ENCODE measurements at regions not wholly inside any gene's neighbourhood (a gene's known extent, or its start where the extent isn't known, plus 50 kb on each side); places are given as distances from the start of the nearest gene placed in this dataset.

DNA sequence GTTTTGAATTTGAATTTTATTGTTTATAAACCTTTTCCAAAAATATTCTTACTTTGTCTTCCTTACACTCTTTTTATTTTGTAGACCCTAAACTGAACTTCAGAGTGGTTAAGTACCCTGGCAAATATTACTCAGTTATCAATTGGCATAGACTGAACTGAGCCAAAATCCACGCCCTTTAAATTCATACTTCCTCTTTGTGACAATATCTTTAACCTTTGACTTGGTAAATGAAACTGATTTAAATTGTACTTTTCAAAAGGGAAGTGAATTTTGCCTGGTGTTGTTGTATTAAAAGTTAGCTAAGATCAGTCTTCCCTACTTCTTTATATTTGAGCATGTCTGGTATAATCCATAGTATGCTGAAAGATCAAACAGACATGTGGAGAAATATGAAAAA, 184.3 kb upstream of the USP15 start:
- no peak for DNase-seq
- Histone ChIP-seq H3K4me3 (ENCODE audit: low read length) (no peak overlapping the region), H3K27me3 (ENCODE audit: insufficient read depth, low read length, poor library complexity) (no peaks in the 10 kb centered on the region), H3K79me2 (ENCODE audit: control insufficient read depth, insufficient read depth, low read length) (no peaks in the 10 kb centered on the region), H4K5ac (ENCODE audit: low read length) (no peak overlapping the region), H3K4me1 (ENCODE audit: control insufficient read depth, low read depth, low read length) (no peaks in the 10 kb centered on the region), H3K36me3 (ENCODE audit: control insufficient read depth, insufficient read depth, low read length) (no peaks in the 10 kb centered on the region), H2BK15ac (replicated peaks; ENCODE audit: low read depth) (no peak overlapping the region), H3K18ac (ENCODE audit: low read length) (no peak overlapping the region), H4K8ac (ENCODE audit: low read depth, low read length) (no peak overlapping the region), H3K27ac (ENCODE audit: low read depth, low read length) (no peak overlapping the region), H2BK5ac (ENCODE audit: low read length) (no peak overlapping the region), H2AK5ac (ENCODE audit: low read length) (no peak overlapping the region), H3K4me2 (ENCODE audit: low read length) (no peak overlapping the region), H2BK120ac (ENCODE audit: low read depth, low read length) (no peak overlapping the region), H3K79me1 (ENCODE audit: low read length) (no peaks in the 10 kb centered on the region), H3K4ac (ENCODE audit: low read depth, low read length) (no peak overlapping the region), H3K56ac (ENCODE audit: low read length) (no peak overlapping the region), H3K9ac (ENCODE audit: low read length) (no peak overlapping the region), H3K23ac (ENCODE audit: low read length) (no peak overlapping the region)
- no CpG with 5 or more reads among the region's 1 CpG for WGBS (ENCODE audit: extremely low coverage, insufficient coverage, low lambda C conversion rate)

DNA sequence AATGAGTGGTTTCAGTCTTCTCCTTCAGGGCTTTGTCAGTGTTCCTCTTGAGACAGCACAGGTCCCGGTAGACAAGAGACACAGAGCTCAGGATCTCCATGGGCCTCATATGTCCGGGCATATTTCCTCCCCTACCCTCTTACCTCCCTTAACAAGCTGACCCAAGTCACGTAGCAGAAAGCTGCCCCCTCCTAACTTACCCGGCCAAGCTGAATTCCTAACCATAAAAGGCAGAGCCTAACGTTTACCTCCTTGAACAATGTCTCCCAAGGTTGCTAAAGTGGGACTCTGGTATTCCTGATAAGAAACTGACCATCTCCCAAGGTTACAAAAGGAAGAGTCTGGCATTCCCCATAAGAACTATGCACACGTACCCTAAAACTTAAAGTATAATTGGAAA, 182.2 kb upstream of the USP15 start:
- Histone ChIP-seq H3K23ac (ENCODE audit: low read length) (no peak overlapping the region), H4K5ac (ENCODE audit: low read length) (no peak overlapping the region), H3K36me3 (ENCODE audit: control insufficient read depth, insufficient read depth, low read length) (no peaks in the 10 kb centered on the region), H2BK120ac (ENCODE audit: low read depth, low read length) (no peak overlapping the region), H4K8ac (ENCODE audit: low read depth, low read length) (no peak overlapping the region), H3K56ac (ENCODE audit: low read length) (no peak overlapping the region), H2BK5ac (ENCODE audit: low read length) (no peak overlapping the region), H3K4ac (ENCODE audit: low read depth, low read length) (no peak overlapping the region), H2AK5ac (ENCODE audit: low read length) (no peak overlapping the region), H3K9ac (ENCODE audit: low read length) (no peak overlapping the region), H2BK15ac (replicated peaks; ENCODE audit: low read depth) (no peak overlapping the region), H3K18ac (ENCODE audit: low read length) (no peak overlapping the region), H3K27me3 (ENCODE audit: insufficient read depth, low read length, poor library complexity) (no peaks in the 10 kb centered on the region), H3K27ac (ENCODE audit: low read depth, low read length) (no peak overlapping the region), H3K4me2 (ENCODE audit: low read length) (no peak overlapping the region), H3K79me2 (ENCODE audit: control insufficient read depth, insufficient read depth, low read length) (no peaks in the 10 kb centered on the region), H3K4me3 (ENCODE audit: low read length) (no peak overlapping the region), H3K4me1 (ENCODE audit: control insufficient read depth, low read depth, low read length) (no peaks in the 10 kb centered on the region), H3K79me1 (ENCODE audit: low read length) (no peaks in the 10 kb centered on the region)
- WGBS (ENCODE audit: extremely low coverage, insufficient coverage, low lambda C conversion rate), result no CpG with 5 or more reads among the region's 6 CpGs
- peak; percentile 18 for DNase-seq

DNA sequence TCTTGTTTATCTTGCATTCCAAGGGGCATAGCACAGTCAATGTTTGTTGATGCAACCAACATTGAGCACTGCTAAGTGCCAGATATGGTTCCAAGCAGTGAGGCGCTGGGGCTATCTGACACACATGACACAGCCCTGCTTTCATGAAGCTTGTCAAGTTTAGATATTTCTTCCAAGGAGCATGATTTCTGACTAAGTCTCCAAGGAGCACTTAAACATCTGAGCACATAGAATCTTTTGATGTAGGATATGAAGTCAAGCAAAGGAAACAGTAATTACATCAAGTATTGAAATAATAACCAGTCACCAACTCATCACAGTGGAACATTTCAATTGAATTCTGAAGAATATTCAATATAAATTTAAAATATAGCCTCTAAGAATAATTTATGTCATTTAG, 177.8 kb upstream of the USP15 start:
- no peak overlapping the region for H3K9ac ChIP-seq (ENCODE audit: low read length)
- no peak overlapping the region for H3K4me3 ChIP-seq (ENCODE audit: low read length)
- no peaks in the 10 kb centered on the region for H3K27me3 ChIP-seq (ENCODE audit: insufficient read depth, low read length, poor library complexity)
- no CpG with 5 or more reads among the region's 1 CpG for WGBS (ENCODE audit: extremely low coverage, insufficient coverage, low lambda C conversion rate)
- H3K27ac ChIP-seq (ENCODE audit: low read depth, low read length), result no peak overlapping the region
- H3K4me2 ChIP-seq (ENCODE audit: low read length), result no peak overlapping the region
- H2AK5ac ChIP-seq (ENCODE audit: low read length), result no peak overlapping the region
- H3K36me3 ChIP-seq (ENCODE audit: control insufficient read depth, insufficient read depth, low read length), result no peaks in the 10 kb centered on the region
- no peak overlapping the region for H3K4ac ChIP-seq (ENCODE audit: low read depth, low read length)
- H4K8ac ChIP-seq (ENCODE audit: low read depth, low read length), result no peak overlapping the region
- no peak overlapping the region for H3K56ac ChIP-seq (ENCODE audit: low read length)
- no peak overlapping the region for H4K5ac ChIP-seq (ENCODE audit: low read length)
- DNase-seq, result no peak
- no peak overlapping the region for H3K18ac ChIP-seq (ENCODE audit: low read length)
- no peak overlapping the region for H2BK5ac ChIP-seq (ENCODE audit: low read length)
- no peak overlapping the region for H2BK15ac ChIP-seq (replicated peaks; ENCODE audit: low read depth)
- H2BK120ac ChIP-seq (ENCODE audit: low read depth, low read length), result no peak overlapping the region
- no peaks in the 10 kb centered on the region for H3K79me2 ChIP-seq (ENCODE audit: control insufficient read depth, insufficient read depth, low read length)
- H3K79me1 ChIP-seq (ENCODE audit: low read length), result no peaks in the 10 kb centered on the region
- H3K4me1 ChIP-seq (ENCODE audit: control insufficient read depth, low read depth, low read length), result no peaks in the 10 kb centered on the region
- H3K23ac ChIP-seq (ENCODE audit: low read length), result no peak overlapping the region

DNA sequence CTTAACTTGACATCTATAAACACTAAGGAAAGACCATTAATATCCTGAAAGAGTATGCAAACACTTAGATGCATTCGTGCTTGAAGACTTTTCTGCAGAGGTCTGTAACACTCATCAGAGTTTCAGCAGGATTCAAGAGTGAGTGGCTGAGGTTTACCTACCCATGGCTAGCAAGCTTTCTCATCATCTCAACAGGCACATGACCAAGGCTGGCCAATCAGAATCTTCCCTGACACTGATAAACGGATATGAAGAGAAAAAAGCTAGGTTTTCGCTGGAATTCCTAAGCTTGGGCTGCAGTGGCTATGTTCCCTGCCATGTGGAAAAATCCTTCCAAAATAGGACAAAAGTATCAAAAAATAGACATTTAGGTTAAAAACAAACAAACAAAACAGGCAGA, 162.1 kb upstream of the USP15 start:
- no peaks in the 10 kb centered on the region for H3K27me3 ChIP-seq (ENCODE audit: insufficient read depth, low read length, poor library complexity)
- no peaks in the 10 kb centered on the region for H3K4me1 ChIP-seq (ENCODE audit: control insufficient read depth, low read depth, low read length)
- no peak overlapping the region for H2BK120ac ChIP-seq (ENCODE audit: low read depth, low read length)
- no peak overlapping the region for H3K9ac ChIP-seq (ENCODE audit: low read length)
- DNase-seq, result peak; percentile 30
- no peak overlapping the region for H3K23ac ChIP-seq (ENCODE audit: low read length)
- H3K4ac ChIP-seq (ENCODE audit: low read depth, low read length), result no peak overlapping the region
- H3K4me2 ChIP-seq (ENCODE audit: low read length), result no peak overlapping the region
- no peaks in the 10 kb centered on the region for H3K79me2 ChIP-seq (ENCODE audit: control insufficient read depth, insufficient read depth, low read length)
- no CpG with 5 or more reads among the region's 3 CpGs for WGBS (ENCODE audit: extremely low coverage, insufficient coverage, low lambda C conversion rate)
- no peaks in the 10 kb centered on the region for H3K79me1 ChIP-seq (ENCODE audit: low read length)
- H3K18ac ChIP-seq (ENCODE audit: low read length), result no peak overlapping the region
- H2AK5ac ChIP-seq (ENCODE audit: low read length), result no peak overlapping the region
- H3K27ac ChIP-seq (ENCODE audit: low read depth, low read length), result no peak overlapping the region
- no peak overlapping the region for H3K4me3 ChIP-seq (ENCODE audit: low read length)
- no peak overlapping the region for H4K5ac ChIP-seq (ENCODE audit: low read length)
- no peaks in the 10 kb centered on the region for H3K36me3 ChIP-seq (ENCODE audit: control insufficient read depth, insufficient read depth, low read length)
- no peak overlapping the region for H2BK15ac ChIP-seq (replicated peaks; ENCODE audit: low read depth)
- H3K56ac ChIP-seq (ENCODE audit: low read length), result no peak overlapping the region
- H2BK5ac ChIP-seq (ENCODE audit: low read length), result no peak overlapping the region
- no peak overlapping the region for H4K8ac ChIP-seq (ENCODE audit: low read depth, low read length)

DNA sequence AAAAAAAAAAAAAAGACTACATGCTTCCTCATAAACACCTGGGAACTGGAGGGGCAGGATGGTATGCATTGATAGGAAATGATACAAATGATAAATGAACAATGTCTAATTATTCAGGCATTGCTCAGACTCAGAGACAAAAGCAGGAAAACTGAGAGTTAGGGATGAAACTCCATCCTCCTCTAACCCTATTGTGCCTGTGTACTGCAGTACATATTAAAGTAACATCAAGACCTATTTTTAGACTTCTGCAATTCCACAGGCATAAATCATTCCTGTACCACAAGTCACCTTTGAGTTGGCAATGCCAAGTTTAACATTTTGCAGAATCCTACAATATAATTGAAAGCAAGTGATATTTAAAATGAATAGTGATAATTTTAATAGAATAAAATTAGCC, 156.5 kb upstream of the USP15 start:
- no peak overlapping the region for H3K4me3 ChIP-seq (ENCODE audit: low read length)

DNA sequence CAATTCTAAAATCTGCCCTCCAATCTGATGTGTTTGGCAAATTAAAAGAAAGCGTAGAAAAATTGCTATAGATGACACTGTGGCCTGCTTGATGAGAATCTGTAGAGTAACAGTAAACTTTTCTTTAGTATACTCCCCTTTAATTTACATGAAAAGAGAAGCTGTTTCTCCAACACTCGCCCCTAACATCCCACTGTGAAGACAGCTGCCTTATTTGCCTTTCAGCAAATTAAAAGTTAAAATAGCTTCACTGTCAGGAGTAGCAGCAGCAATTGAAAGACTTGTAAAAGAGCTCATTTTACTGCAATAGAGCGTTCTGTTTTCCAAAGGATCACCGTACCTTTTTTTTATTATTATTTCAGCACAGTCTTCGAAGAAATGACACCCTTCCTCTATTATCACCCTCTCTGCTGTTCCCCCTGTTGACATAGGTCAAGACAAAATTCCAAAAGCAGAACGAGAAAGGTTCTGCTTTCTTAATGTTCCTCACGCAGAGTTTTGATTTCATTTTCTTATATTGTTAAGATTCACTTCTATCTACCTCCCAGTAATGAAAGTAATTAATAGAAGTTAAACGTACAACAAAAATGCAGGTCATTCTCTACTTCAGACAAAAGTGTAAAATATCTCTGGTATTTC, 153.5 kb upstream of the USP15 start:
- Histone ChIP-seq H3K18ac (ENCODE audit: low read length) (no peak overlapping the region), H3K4ac (ENCODE audit: low read depth, low read length) (no peak overlapping the region), H3K23ac (ENCODE audit: low read length) (no peak overlapping the region), H3K9ac (ENCODE audit: low read length) (no peak overlapping the region), H3K79me2 (ENCODE audit: control insufficient read depth, insufficient read depth, low read length) (no peaks in the 10 kb centered on the region), H2BK120ac (ENCODE audit: low read depth, low read length) (no peak overlapping the region), H2AK5ac (ENCODE audit: low read length) (no peak overlapping the region), H3K36me3 (ENCODE audit: control insufficient read depth, insufficient read depth, low read length) (no peaks in the 10 kb centered on the region), H3K4me1 (ENCODE audit: control insufficient read depth, low read depth, low read length) (peaks cover 3% of the 10 kb centered on the region), H3K56ac (ENCODE audit: low read length) (no peak overlapping the region), H3K79me1 (ENCODE audit: low read length) (no peaks in the 10 kb centered on the region), H4K8ac (ENCODE audit: low read depth, low read length) (no peak overlapping the region), H2BK5ac (ENCODE audit: low read length) (no peak overlapping the region), H3K27ac (ENCODE audit: low read depth, low read length) (no peak overlapping the region), H3K27me3 (ENCODE audit: insufficient read depth, low read length, poor library complexity) (no peaks in the 10 kb centered on the region), H3K4me3 (ENCODE audit: low read length) (no peak overlapping the region), H4K5ac (ENCODE audit: low read length) (no peak overlapping the region), H3K4me2 (ENCODE audit: low read length) (no peak overlapping the region), H2BK15ac (replicated peaks; ENCODE audit: low read depth) (no peak overlapping the region)
- no CpG with 5 or more reads among the region's 8 CpGs for WGBS (ENCODE audit: extremely low coverage, insufficient coverage, low lambda C conversion rate)
- peak; percentile 14 for DNase-seq

More for the DNA sequence above, 156.5 kb upstream of the USP15 start:
- no peak overlapping the region for H3K18ac ChIP-seq (ENCODE audit: low read length)
- no peak overlapping the region for H3K4ac ChIP-seq (ENCODE audit: low read depth, low read length)
- H2AK5ac ChIP-seq (ENCODE audit: low read length), result no peak overlapping the region
- DNase-seq, result no peak
- no peaks in the 10 kb centered on the region for H3K36me3 ChIP-seq (ENCODE audit: control insufficient read depth, insufficient read depth, low read length)
- peaks cover 3% of the 10 kb centered on the region for H3K4me1 ChIP-seq (ENCODE audit: control insufficient read depth, low read depth, low read length)
- H3K79me1 ChIP-seq (ENCODE audit: low read length), result no peaks in the 10 kb centered on the region
- no peak overlapping the region for H3K56ac ChIP-seq (ENCODE audit: low read length)
- H3K27me3 ChIP-seq (ENCODE audit: insufficient read depth, low read length, poor library complexity), result no peaks in the 10 kb centered on the region
- H3K4me2 ChIP-seq (ENCODE audit: low read length), result no peak overlapping the region
- no peak overlapping the region for H2BK5ac ChIP-seq (ENCODE audit: low read length)
- H3K79me2 ChIP-seq (ENCODE audit: control insufficient read depth, insufficient read depth, low read length), result no peaks in the 10 kb centered on the region
- H3K9ac ChIP-seq (ENCODE audit: low read length), result no peak overlapping the region
- no peak overlapping the region for H4K8ac ChIP-seq (ENCODE audit: low read depth, low read length)
- no peak overlapping the region for H2BK15ac ChIP-seq (replicated peaks; ENCODE audit: low read depth)
- no peak overlapping the region for H4K5ac ChIP-seq (ENCODE audit: low read length)
- H3K27ac ChIP-seq (ENCODE audit: low read depth, low read length), result no peak overlapping the region
- no peak overlapping the region for H2BK120ac ChIP-seq (ENCODE audit: low read depth, low read length)
- H3K23ac ChIP-seq (ENCODE audit: low read length), result no peak overlapping the region
